BLaER1 treated with 17β-estradiol and CSF1 and Interleukin-3, amounts not matched to agents 10 nM and 100 nM (cell line): ENCODE measurements at regions not wholly inside any gene's neighbourhood (a gene's known extent, or its start where the extent isn't known, plus 50 kb on each side); places are given as distances from the start of the nearest gene placed in this dataset.
"Not testable (repeated sequence)": the region's sequence is repeated elsewhere in the genome, so short reads cannot be mapped to it uniquely, and the experiment has no call there.

Source experiments
- H3K27ac ChIP-seq, 11 experiments: shearing (Covaris generic); formaldehyde crosslinking; 2 replicates each; pipeline ENCODE4 v1.8.1; 2022
- H3K27me3 ChIP-seq, 11 experiments: shearing (Covaris generic); formaldehyde crosslinking; 2 replicates each; pipeline ENCODE4 v1.8.1; 2022
- H3K36me3 ChIP-seq, 11 experiments: shearing (Covaris generic); formaldehyde crosslinking; 2 replicates each; pipeline ENCODE4 v1.8.1; 2022
- H3K4me1 ChIP-seq, 10 experiments: shearing (Covaris generic); formaldehyde crosslinking; 2 replicates each; pipeline ENCODE4 v1.8.1; 2022
- H3K4me2 ChIP-seq, 11 experiments: shearing (Covaris generic); formaldehyde crosslinking; 2 replicates each; pipeline ENCODE4 v1.8.1; 2022
- H3K4me3 ChIP-seq, 10 experiments: shearing (Covaris generic); formaldehyde crosslinking; 2 replicates each; pipeline ENCODE4 v1.8.1; 2022
- H3K9ac ChIP-seq, 11 experiments: shearing (Covaris generic); formaldehyde crosslinking; 2 replicates each; pipeline ENCODE4 v1.8.1; 2022
- H3K9me3 ChIP-seq, 11 experiments: shearing (Covaris generic); formaldehyde crosslinking; replicated peaks in 1 of 11; 2 replicates each; pipeline ENCODE4 v1.8.1; 2022
- H4K20me1 ChIP-seq, 11 experiments: shearing (Covaris generic); formaldehyde crosslinking; 2 replicates each; pipeline ENCODE4 v1.8.1; 2022
- Cebpa-rat ChIP-seq, 11 experiments: shearing (Covaris generic); IDR thresholded peaks; 2 replicates each; pipeline ENCODE4 v1.8.1; 2022

- Histone ChIP-seq H3K36me3 (no peaks in the 10 kb centered on the region), H3K9me3 (no peaks in the 10 kb centered on the region), H3K27me3 (no peaks in the 10 kb centered on the region), H4K20me1 (peaks cover 0 to 3% (median 0%) of the 10 kb centered on the region in 11 experiments; a peak in 2 of 22 replicates), H3K4me2 (peak overlapping the region in 8 of 11 experiments; percentile 9 to 50 (median 38); a peak in 16 of 22 replicates), H3K9ac (0 out of 22 replicates have a peak overlapping the region, but pooled peaks of 1 of the 11 experiments have one; percentile 52), H3K4me1 (peaks cover 0 to 20% (median 15%) of the 10 kb centered on the region in 10 experiments; a peak in 13 of 20 replicates), H3K4me3 (no peak overlapping the region), H3K27ac (no peak overlapping the region)
- no peak for TF ChIP-seq Cebpa-rat (IDR thresholded peaks at IDR 0.05)
Measured at GRCh38 chr5:138640646-138641254, 65.5 kb upstream of the HSPA9 start.

GRCh38 chr5:138640138-138640537 lies 64.9 kb upstream of the HSPA9 start:
- Histone ChIP-seq H3K36me3 (no peaks in the 10 kb centered on the region), H3K4me1 (peaks cover 0 to 20% (median 14%) of the 10 kb centered on the region in 10 experiments; a peak in 12 of 20 replicates), H3K4me3 (no peak overlapping the region)

DNA sequence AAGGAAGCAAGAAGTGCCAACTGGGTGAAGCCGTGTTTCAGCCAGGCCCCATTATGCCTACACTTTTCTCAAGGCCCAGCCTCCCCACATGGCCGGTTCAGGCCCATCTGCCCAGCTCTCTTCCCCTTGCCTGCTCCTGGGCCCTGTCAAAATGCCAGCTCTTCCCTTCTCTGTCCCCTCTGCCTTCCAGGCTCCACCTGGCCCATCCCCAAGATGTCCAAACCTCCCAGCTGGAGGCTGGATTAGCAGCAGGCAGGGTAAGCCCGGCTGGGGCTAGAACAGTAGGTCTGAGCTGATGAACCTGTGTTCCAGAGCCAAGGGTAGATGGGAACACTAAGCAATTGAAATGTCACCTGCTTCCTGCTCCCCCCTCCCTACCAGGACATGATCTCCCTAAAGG lies 64.1 kb upstream of the HSPA9 start:
- no peak overlapping the region for H3K9ac ChIP-seq
- H3K4me2 ChIP-seq, result no peak overlapping the region
- no peak for TF ChIP-seq Cebpa-rat (IDR thresholded peaks at IDR 0.05)
- H3K27me3 ChIP-seq, result no peaks in the 10 kb centered on the region
- no peaks in the 10 kb centered on the region for H3K9me3 ChIP-seq
- no peak overlapping the region for H3K4me3 ChIP-seq
- no peaks in the 10 kb centered on the region for H3K36me3 ChIP-seq
- peaks cover 0 to 20% (median 14%) of the 10 kb centered on the region in 10 experiments; a peak in 12 of 20 replicates for H3K4me1 ChIP-seq
- H4K20me1 ChIP-seq, result peaks cover 0 to 3% (median 0%) of the 10 kb centered on the region in 11 experiments; a peak in 2 of 22 replicates
- H3K27ac ChIP-seq, result no peak overlapping the region

More at GRCh38 chr5:138640138-138640537, 64.9 kb upstream of the HSPA9 start:
- TF ChIP-seq Cebpa-rat (IDR thresholded peaks at IDR 0.05), result no peak
- peaks cover 0 to 3% (median 0%) of the 10 kb centered on the region in 11 experiments; a peak in 2 of 22 replicates for H4K20me1 ChIP-seq
- no peaks in the 10 kb centered on the region for H3K27me3 ChIP-seq
- peak overlapping the region in 8 of 11 experiments; percentile 9 to 50 (median 38); a peak in 15 of 22 replicates for H3K4me2 ChIP-seq
- no peak overlapping the region for H3K9ac ChIP-seq
- H3K27ac ChIP-seq, result no peak overlapping the region
- no peaks in the 10 kb centered on the region for H3K9me3 ChIP-seq

DNA sequence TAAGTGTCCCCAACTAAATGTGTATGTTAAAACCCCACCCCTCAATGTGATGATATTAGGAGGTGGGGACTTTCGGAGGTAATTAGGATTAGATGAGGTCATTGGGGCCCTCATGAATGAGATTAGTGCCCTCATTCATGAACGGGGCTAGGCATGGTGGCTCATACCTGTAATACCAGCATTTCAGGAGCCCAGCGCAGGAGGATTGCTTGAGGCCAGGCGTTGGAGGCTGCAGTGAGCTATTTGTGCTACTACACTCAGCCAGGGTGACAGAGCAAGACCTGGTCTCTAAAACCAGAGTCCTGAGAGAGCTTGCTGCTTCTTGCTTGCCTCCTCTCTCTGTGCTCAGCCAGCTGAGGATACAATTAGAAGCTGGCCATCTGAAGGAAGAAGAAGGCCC lies 62.1 kb upstream of the HSPA9 start:
- Histone ChIP-seq H3K4me2 (no peak overlapping the region), H4K20me1 (no peaks in the 10 kb centered on the region; a peak in 1 of 22 replicates), H3K27ac (no peak overlapping the region), H3K27me3 (no peaks in the 10 kb centered on the region), H3K9ac (no peak overlapping the region), H3K4me3 (no peak overlapping the region), H3K36me3 (no peaks in the 10 kb centered on the region), H3K9me3 (no peaks in the 10 kb centered on the region), H3K4me1 (peaks cover 0 to 20% (median 14%) of the 10 kb centered on the region in 10 experiments; a peak in 12 of 20 replicates)
- no peak for TF ChIP-seq Cebpa-rat (IDR thresholded peaks at IDR 0.05)

DNA sequence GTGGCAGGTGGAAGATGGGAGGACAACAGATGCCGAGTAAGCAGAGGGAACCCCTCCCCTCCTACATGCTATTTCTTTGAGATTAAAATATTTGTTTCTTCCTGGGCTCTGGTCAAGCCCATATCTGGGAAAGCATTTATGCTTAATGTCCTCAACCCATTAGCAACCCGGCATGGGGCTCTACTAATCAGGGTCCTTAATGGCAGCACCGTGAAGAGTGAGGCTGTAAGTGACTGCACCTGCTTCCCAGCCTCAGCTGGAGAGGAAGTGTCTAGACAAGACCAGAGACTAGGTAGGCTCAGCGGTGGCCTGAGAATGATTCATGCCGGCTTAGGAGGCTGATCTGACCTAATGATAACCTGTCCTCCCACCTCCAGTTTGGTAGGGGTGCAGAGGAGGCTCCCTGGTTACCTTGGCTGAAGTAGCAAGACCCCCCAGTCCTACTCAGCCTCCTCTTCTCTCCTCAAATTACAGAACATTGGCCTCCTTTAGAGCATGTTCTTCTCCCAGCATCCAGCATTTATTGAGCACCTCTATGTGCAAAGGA lies 61.3 kb upstream of the HSPA9 start:
- Histone ChIP-seq H3K4me2 (no peak overlapping the region), H3K36me3 (no peaks in the 10 kb centered on the region), H3K4me3 (no peak overlapping the region), H3K9me3 (no peaks in the 10 kb centered on the region), H3K9ac (no peak overlapping the region), H3K27me3 (no peaks in the 10 kb centered on the region), H4K20me1 (no peaks in the 10 kb centered on the region; a peak in 1 of 22 replicates), H3K4me1 (peaks cover 0 to 13% (median 9%) of the 10 kb centered on the region in 10 experiments; a peak in 12 of 20 replicates), H3K27ac (no peak overlapping the region)
- no peak for TF ChIP-seq Cebpa-rat (IDR thresholded peaks at IDR 0.05)

- no peak overlapping the region for H3K27ac ChIP-seq
- no peak overlapping the region for H3K9ac ChIP-seq
- no peaks in the 10 kb centered on the region for H3K27me3 ChIP-seq
- H3K9me3 ChIP-seq, result no peaks in the 10 kb centered on the region
- no peaks in the 10 kb centered on the region for H3K36me3 ChIP-seq
- no peaks in the 10 kb centered on the region; a peak in 1 of 22 replicates for H4K20me1 ChIP-seq
- peaks cover 0 to 6% (median 5%) of the 10 kb centered on the region in 10 experiments; a peak in 9 of 20 replicates for H3K4me1 ChIP-seq
- H3K4me3 ChIP-seq, result no peak overlapping the region
- H3K4me2 ChIP-seq, result no peak overlapping the region
- no peak for TF ChIP-seq Cebpa-rat (IDR thresholded peaks at IDR 0.05)
Measured at GRCh38 chr5:138635708-138636107, 60.5 kb upstream of the HSPA9 start.

GRCh38 chr5:138635265-138635664 lies 60.1 kb upstream of the HSPA9 start:
- H3K27me3 ChIP-seq, result no peaks in the 10 kb centered on the region
- H3K9ac ChIP-seq, result no peak overlapping the region
- H3K4me1 ChIP-seq, result peaks cover 0 to 1% (median under 1%) of the 10 kb centered on the region in 10 experiments; a peak in 8 of 20 replicates
- H3K9me3 ChIP-seq, result no peaks in the 10 kb centered on the region
- H3K27ac ChIP-seq, result no peak overlapping the region
- no peaks in the 10 kb centered on the region for H3K36me3 ChIP-seq
- no peaks in the 10 kb centered on the region for H4K20me1 ChIP-seq
- no peak for TF ChIP-seq Cebpa-rat (IDR thresholded peaks at IDR 0.05)
- H3K4me2 ChIP-seq, result no peak overlapping the region
- H3K4me3 ChIP-seq, result no peak overlapping the region

- H3K4me3 ChIP-seq, H4K20me1 ChIP-seq, H3K4me2 ChIP-seq, H3K9ac ChIP-seq, H3K27me3 ChIP-seq, H3K27ac ChIP-seq, H3K9me3 ChIP-seq, H3K36me3 ChIP-seq, H3K4me1 ChIP-seq: not testable (repeated sequence)
Measured at GRCh38 chr5:138634804-138635203, 59.6 kb upstream of the HSPA9 start.

DNA sequence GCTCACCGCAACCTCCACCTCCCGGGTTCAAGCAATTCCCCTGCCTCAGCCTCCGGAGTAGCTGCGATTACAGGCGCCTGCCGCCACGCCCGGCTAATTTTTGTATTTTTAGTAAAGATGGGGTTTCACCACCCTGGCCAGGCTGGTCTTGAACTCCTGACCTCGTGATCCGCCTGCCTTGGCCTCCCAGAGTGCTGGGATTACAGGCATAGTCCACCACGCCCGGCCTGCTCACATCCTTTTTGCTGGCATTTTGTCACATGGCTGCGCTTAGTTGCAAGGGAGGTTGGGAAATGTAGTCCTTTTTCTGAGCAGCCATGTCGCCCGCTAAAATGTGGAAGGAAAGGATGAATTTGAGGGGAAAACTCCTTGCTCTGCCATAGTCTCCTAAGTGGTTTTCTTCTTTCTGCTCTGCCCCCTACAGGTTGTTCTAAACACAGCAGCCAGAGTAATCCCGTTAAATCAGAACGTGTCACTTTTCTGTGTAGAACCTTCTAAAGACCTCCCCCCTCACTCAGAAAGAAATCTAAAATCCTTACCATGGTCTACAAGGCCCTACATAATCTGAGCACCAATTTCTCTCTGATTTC lies 57.8 kb upstream of the HSPA9 start:
- Histone ChIP-seq H3K9ac (no peak overlapping the region), H3K27ac (no peak overlapping the region), H3K4me2 (no peak overlapping the region), H3K4me3 (no peak overlapping the region), H3K4me1 (no peaks in the 10 kb centered on the region), H4K20me1 (no peaks in the 10 kb centered on the region), H3K27me3 (no peaks in the 10 kb centered on the region), H3K36me3 (no peaks in the 10 kb centered on the region), H3K9me3 (no peaks in the 10 kb centered on the region)
- no peak for TF ChIP-seq Cebpa-rat (IDR thresholded peaks at IDR 0.05)
